ENCODE measurements at regions not wholly inside any gene's neighbourhood (a gene's known extent, or its start where the extent isn't known, plus 50 kb on each side); places are given as distances from the start of the nearest gene placed in this dataset.
"Not testable (repeated sequence)": the region's sequence is repeated elsewhere in the genome, so short reads cannot be mapped to it uniquely, and the experiment has no call there.

GRCh38 chrY:18992684-18993083 lies 219.1 kb upstream of the HSFY2 start:
- TF ChIP-seq, protein P1, sequence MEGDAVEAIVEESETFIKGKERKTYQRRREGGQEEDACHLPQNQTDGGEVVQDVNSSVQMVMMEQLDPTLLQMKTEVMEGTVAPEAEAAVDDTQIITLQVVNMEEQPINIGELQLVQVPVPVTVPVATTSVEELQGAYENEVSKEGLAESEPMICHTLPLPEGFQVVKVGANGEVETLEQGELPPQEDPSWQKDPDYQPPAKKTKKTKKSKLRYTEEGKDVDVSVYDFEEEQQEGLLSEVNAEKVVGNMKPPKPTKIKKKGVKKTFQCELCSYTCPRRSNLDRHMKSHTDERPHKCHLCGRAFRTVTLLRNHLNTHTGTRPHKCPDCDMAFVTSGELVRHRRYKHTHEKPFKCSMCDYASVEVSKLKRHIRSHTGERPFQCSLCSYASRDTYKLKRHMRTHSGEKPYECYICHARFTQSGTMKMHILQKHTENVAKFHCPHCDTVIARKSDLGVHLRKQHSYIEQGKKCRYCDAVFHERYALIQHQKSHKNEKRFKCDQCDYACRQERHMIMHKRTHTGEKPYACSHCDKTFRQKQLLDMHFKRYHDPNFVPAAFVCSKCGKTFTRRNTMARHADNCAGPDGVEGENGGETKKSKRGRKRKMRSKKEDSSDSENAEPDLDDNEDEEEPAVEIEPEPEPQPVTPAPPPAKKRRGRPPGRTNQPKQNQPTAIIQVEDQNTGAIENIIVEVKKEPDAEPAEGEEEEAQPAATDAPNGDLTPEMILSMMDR (IDR thresholded peaks at IDR 0.05) = not testable (repeated sequence)
- not testable (repeated sequence) for TF ChIP-seq POLR2A (IDR thresholded peaks at IDR 0.05)
